CD14-positive monocyte (primary cell): ENCODE measurements at regions not wholly inside any gene's neighbourhood (a gene's known extent, or its start where the extent isn't known, plus 50 kb on each side); places are given as distances from the start of the nearest gene placed in this dataset.

Experiments
- DNase-seq, 3 donors: peaks; one replicate each; pipeline ENCODE4 v3.0.0-alpha.2; 2011 to 2022
- H2AFZ ChIP-seq: 2 replicates; pipeline ENCODE4 v1.6.0; 2012; ENCODE audit warnings: mild to moderate bottlenecking, low read depth, low read length, inconsistent platforms; ENCODE audit not compliant: insufficient read depth, poor library complexity, severe bottlenecking
- H3K27ac ChIP-seq, 2 donors: 1 replicate in 1 of 2; 2 replicates in 1 of 2; pipeline ENCODE4 v1.5.1; 2012 to 2013; ENCODE audit warnings: low read length in 2 of 2, control low read depth in 1 of 2, inconsistent platforms in 1 of 2, low read depth in 1 of 2, mild to moderate bottlenecking in 1 of 2
- H3K27me3 ChIP-seq, 2 donors: one replicate each; pipeline versions ENCODE4 v1.6.0 to v1.6.1; 2011 to 2013; ENCODE audit warnings: low read length in 2 of 2; ENCODE audit not compliant: control insufficient read depth in 2 of 2, insufficient read depth in 2 of 2
- H3K36me3 ChIP-seq, 2 donors: replicated peaks in 1 of 2; 1 replicate in 1 of 2; 2 replicates in 1 of 2; pipeline versions ENCODE4 v1.5.1 to v1.6.1; 2012 to 2013; ENCODE audit warnings: low read length in 2 of 2, control low read depth in 1 of 2, inconsistent platforms in 1 of 2, mild to moderate bottlenecking in 1 of 2; ENCODE audit not compliant: insufficient read depth in 2 of 2, control insufficient read depth in 1 of 2
- H3K4me1 ChIP-seq, 2 donors: 1 replicate in 1 of 2; 2 replicates in 1 of 2; pipeline versions ENCODE4 v1.5.1 to v1.6.1; 2012 to 2013; ENCODE audit warnings: low read length in 2 of 2, control low read depth in 1 of 2, inconsistent platforms in 1 of 2, mild to moderate bottlenecking in 1 of 2, moderate library complexity in 1 of 2; ENCODE audit not compliant: insufficient read depth in 2 of 2, control insufficient read depth in 1 of 2
- H3K4me2 ChIP-seq: replicated peaks from 2 replicates; pipeline ENCODE3; 2012; ENCODE audit warnings: low read length, moderate library complexity, mild to moderate bottlenecking; ENCODE audit not compliant: poor library complexity, severe bottlenecking; ENCODE audit errors: extremely low read depth
- H3K4me3 ChIP-seq, 3 experiments: fragments of 200-600 bp in 1 of 3; sonication (generic) in 1 of 3; replicated peaks in 1 of 3; 1 replicate in 2 of 3; 2 replicates in 1 of 3; pipeline ENCODE4 v1.5.1; 2011 to 2013; ENCODE audit warnings: low read length in 3 of 3, mild to moderate bottlenecking in 3 of 3, control low read depth in 2 of 3, low read depth in 2 of 3, inconsistent platforms in 1 of 3, moderate library complexity in 1 of 3
- H3K79me2 ChIP-seq: 2 replicates; pipeline ENCODE4 v1.6.0; 2012; ENCODE audit warnings: mild to moderate bottlenecking, control low read depth, inconsistent platforms, low read length, moderate library complexity; ENCODE audit not compliant: insufficient read depth
- H3K9ac ChIP-seq: 2 replicates; pipeline ENCODE4 v1.6.0; 2017; ENCODE audit warnings: low read length, mild to moderate bottlenecking; ENCODE audit not compliant: insufficient read depth, poor library complexity, severe bottlenecking
- H3K9me3 ChIP-seq, 2 donors: replicated peaks in 1 of 2; 1 replicate in 1 of 2; 2 replicates in 1 of 2; pipeline versions ENCODE4 v1.5.1 to v1.6.1; 2012 to 2013; ENCODE audit warnings: low read length in 2 of 2, control low read depth in 1 of 2; ENCODE audit not compliant: control insufficient read depth in 1 of 2, insufficient read depth in 1 of 2
- H4K20me1 ChIP-seq: 2 replicates; pipeline ENCODE4 v1.6.0; 2012; ENCODE audit warnings: mild to moderate bottlenecking, low read length, control low read depth, moderate library complexity; ENCODE audit not compliant: insufficient read depth
- H3K27ac Mint-ChIP-seq, 7 donors: one replicate each; pipeline ENCODE4 v1.8.0; 2020; ENCODE audit warnings: mild to moderate bottlenecking in 7 of 7, mixed read lengths in 7 of 7, moderate library complexity in 6 of 7, inconsistent platforms in 2 of 7
- H3K27me3 Mint-ChIP-seq, 3 donors: one replicate each; pipeline ENCODE4 v1.8.0; 2021 to 2022; ENCODE audit warnings: low read depth in 3 of 3, mild to moderate bottlenecking in 3 of 3, mixed read lengths in 3 of 3, moderate library complexity in 3 of 3, inconsistent platforms in 1 of 3
- H3K36me3 Mint-ChIP-seq, 2 donors: one replicate each; pipeline ENCODE4 v1.8.0; 2020; ENCODE audit warnings: mixed read lengths in 2 of 2, inconsistent platforms in 1 of 2, mild to moderate bottlenecking in 1 of 2
- H3K4me1 Mint-ChIP-seq: one replicate; pipeline ENCODE4 v1.8.0; 2020; ENCODE audit warnings: mild to moderate bottlenecking, mixed read lengths
- H3K4me3 Mint-ChIP-seq, 2 donors: one replicate each; pipeline ENCODE4 v1.8.0; 2020; ENCODE audit warnings: mild to moderate bottlenecking in 2 of 2, mixed read lengths in 2 of 2, moderate library complexity in 1 of 2
- H3K9me3 Mint-ChIP-seq, 7 donors: one replicate each; pipeline ENCODE4 v1.8.0; 2020 to 2022; ENCODE audit warnings: mixed read lengths in 7 of 7, mild to moderate bottlenecking in 6 of 7, moderate library complexity in 6 of 7, inconsistent platforms in 2 of 7
- CTCF ChIP-seq: fragments of 200-600 bp; IDR thresholded peaks from one replicate; pipeline ENCODE4 v1.8.0; 2022; ENCODE audit warnings: antibody characterized with exemption, mild to moderate bottlenecking
- WGBS: methylation state at CpG from one replicate; pipeline ENCODE4 v1.1.5; 2013; ENCODE audit warnings: missing lambda C conversion rate; ENCODE audit not compliant: insufficient coverage; 5-methylcytosine and 5-hydroxymethylcytosine counted together
- intact Hi-C, 2 donors: fragments of 100-400 bp; cut with micrococcal nuclease; formaldehyde crosslinking; loops; one replicate each; pipeline versions ENCODE4 v1.15.0 to v1.15.1; 2023

DNA sequence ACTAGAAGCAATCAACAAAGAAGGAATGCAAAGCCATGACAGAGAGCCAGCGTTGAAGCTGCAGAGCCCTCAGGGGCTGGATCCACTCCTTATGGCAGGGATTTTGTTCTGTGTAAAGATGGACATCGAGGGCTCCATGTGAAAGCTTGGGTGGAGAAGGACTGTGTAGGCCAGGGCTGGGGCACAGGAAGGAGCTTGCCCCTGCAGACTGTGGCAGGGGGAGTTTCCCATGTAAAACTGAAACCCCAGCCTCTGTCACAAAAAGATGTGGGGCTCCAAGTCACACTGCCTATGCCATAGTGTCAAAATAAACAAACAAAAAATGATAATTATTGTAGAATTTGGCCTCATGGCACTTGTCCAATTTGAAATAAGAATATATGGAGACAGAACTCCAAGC, 408.7 kb upstream of the HS6ST1 start:
- 94% methylated on average over 2 of the region's 2 CpGs for WGBS
- H3K4me2 ChIP-seq: no peak overlapping the region
- DNase-seq: no peak
- no peaks in the 10 kb centered on the region for H3K79me2 ChIP-seq
- no peak overlapping the region for H3K4me3 ChIP-seq
- TF ChIP-seq CTCF: no peak
- H3K9ac ChIP-seq: no peak overlapping the region
- no peak overlapping the region for H3K27ac Mint-ChIP-seq
- no peak overlapping the region for H2AFZ ChIP-seq
- H3K27ac ChIP-seq: no peak overlapping the region
- H3K4me1 ChIP-seq: peaks cover under 1 to 17% of the 10 kb centered on the region in 2 donors
- peaks cover 0 to 2% of the 10 kb centered on the region in 2 donors for H3K36me3 Mint-ChIP-seq
- peaks cover 0 to 6% (median 0%) of the 10 kb centered on the region in 7 donors for H3K9me3 Mint-ChIP-seq
- no peaks in the 10 kb centered on the region for H4K20me1 ChIP-seq
- peaks cover 13% of the 10 kb centered on the region for H3K4me1 Mint-ChIP-seq
- no peaks in the 10 kb centered on the region for H3K36me3 ChIP-seq
- H3K4me3 Mint-ChIP-seq: no peak overlapping the region
- H3K9me3 ChIP-seq: no peaks in the 10 kb centered on the region
- intact Hi-C loops: no loop called here
- peaks cover 0 to 2% (median 1%) of the 10 kb centered on the region in 3 donors for H3K27me3 Mint-ChIP-seq
- H3K27me3 ChIP-seq: no peaks in the 10 kb centered on the region

DNA sequence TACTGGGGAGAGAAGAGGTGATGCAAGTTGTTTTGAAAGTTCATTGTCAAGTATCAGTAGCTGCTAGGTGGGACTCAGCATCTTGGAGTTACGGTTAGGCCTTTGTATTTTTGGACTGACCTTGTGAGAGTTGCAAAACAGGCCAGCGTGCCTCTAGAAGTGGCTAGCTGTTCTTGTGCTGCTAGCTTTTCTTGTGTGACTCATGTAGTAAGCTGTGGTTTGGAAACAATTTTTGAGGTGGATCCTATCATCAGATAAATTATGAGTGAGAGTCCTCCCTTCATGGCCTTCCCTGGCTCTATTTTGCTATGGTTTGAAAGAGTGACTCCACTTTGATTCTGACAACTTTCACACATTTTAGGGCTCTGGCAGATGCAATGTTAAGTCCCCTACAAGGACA, 409.2 kb upstream of the HS6ST1 start:
- peak overlapping the region in 1 of 2 donors; percentile 3 for H3K27ac ChIP-seq
- H4K20me1 ChIP-seq: no peaks in the 10 kb centered on the region
- Mint-ChIP-seq H3K27ac (peak overlapping the region in 1 of 7 donors; percentile 39), H3K4me3 (no peak overlapping the region), H3K36me3 (peaks cover 0 to 2% of the 10 kb centered on the region in 2 donors), H3K27me3 (peaks cover 0 to 1% (median 0%) of the 10 kb centered on the region in 3 donors), H3K9me3 (peaks cover 0 to 6% (median 0%) of the 10 kb centered on the region in 7 donors), H3K4me1 (peaks cover 18% of the 10 kb centered on the region)
- peaks cover 5 to 22% of the 10 kb centered on the region in 2 donors for H3K4me1 ChIP-seq
- TF ChIP-seq CTCF: no peak
- H3K36me3 ChIP-seq: no peaks in the 10 kb centered on the region
- no peak overlapping the region for H3K4me2 ChIP-seq
- peak; percentile 28 to 41 (median 37) for DNase-seq
- no peak overlapping the region for H3K9ac ChIP-seq
- H3K4me3 ChIP-seq: no peak overlapping the region
- no peaks in the 10 kb centered on the region for H3K27me3 ChIP-seq
- H3K79me2 ChIP-seq: no peaks in the 10 kb centered on the region
- intact Hi-C loops: no loop called here
- no peak overlapping the region for H2AFZ ChIP-seq
- 20% methylated on average over 1 of the region's 2 CpGs for WGBS
- H3K9me3 ChIP-seq: no peaks in the 10 kb centered on the region
